DND-41 (cell line): ENCODE measurements at regions not wholly inside any gene's neighbourhood (a gene's known extent, or its start where the extent isn't known, plus 50 kb on each side); places are given as distances from the start of the nearest gene placed in this dataset.
"Not testable (repeated sequence)": the region's sequence is repeated elsewhere in the genome, so short reads cannot be mapped to it uniquely, and the experiment has no call there.

Experiments
- EZH2 ChIP-seq: IDR thresholded peaks from 3 replicates; pipeline ENCODE4 v1.6.1; 2012; ENCODE audit warnings: borderline replicate concordance, low read depth, mild to moderate bottlenecking, moderate library complexity, low read length, inconsistent platforms; ENCODE audit not compliant: severe bottlenecking
- TF ChIP-seq, protein P1 (sequence below): IDR thresholded peaks from 2 replicates; pipeline ENCODE4 v1.5.1; 2012; ENCODE audit warnings: borderline replicate concordance, low read length, moderate library complexity, mild to moderate bottlenecking; ENCODE audit not compliant: poor library complexity, severe bottlenecking; ENCODE audit errors: extremely low read depth

GRCh38 chr5:125456005-125456404 is 709.6 kb upstream of the ZNF608 start:
- TF ChIP-seq, protein P1, sequence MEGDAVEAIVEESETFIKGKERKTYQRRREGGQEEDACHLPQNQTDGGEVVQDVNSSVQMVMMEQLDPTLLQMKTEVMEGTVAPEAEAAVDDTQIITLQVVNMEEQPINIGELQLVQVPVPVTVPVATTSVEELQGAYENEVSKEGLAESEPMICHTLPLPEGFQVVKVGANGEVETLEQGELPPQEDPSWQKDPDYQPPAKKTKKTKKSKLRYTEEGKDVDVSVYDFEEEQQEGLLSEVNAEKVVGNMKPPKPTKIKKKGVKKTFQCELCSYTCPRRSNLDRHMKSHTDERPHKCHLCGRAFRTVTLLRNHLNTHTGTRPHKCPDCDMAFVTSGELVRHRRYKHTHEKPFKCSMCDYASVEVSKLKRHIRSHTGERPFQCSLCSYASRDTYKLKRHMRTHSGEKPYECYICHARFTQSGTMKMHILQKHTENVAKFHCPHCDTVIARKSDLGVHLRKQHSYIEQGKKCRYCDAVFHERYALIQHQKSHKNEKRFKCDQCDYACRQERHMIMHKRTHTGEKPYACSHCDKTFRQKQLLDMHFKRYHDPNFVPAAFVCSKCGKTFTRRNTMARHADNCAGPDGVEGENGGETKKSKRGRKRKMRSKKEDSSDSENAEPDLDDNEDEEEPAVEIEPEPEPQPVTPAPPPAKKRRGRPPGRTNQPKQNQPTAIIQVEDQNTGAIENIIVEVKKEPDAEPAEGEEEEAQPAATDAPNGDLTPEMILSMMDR: not testable (repeated sequence)
- TF ChIP-seq EZH2: not testable (repeated sequence)
